NAMALWA (cell line): ENCODE measurements at regions not wholly inside any gene's neighbourhood (a gene's known extent, or its start where the extent isn't known, plus 50 kb on each side); places are given as distances from the start of the nearest gene placed in this dataset.

Experiments
- DNase-seq: peaks from one replicate; pipeline ENCODE4 v3.0.0-alpha.2; 2015; ENCODE audit warnings: low spot score

DNA sequence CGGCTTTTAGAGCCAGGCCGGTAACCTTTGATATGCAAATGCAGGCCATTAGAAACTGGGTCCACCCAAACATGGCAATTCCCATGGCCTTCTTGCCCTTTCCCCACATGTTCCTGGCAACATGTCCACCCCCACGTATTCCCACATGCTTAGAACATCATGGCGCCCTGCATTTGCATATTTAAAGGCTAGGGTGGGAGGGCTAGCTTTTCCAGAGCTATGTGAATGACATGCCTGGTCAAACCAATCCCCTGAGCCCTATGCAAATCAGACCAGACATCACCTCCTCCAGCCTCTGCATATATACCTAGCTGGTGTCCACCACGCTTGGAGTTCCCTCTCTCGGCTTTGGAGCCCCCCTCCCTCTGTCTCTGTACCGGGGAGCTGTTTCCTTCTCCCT, 481.9 kb downstream of the CDH2 start:
- DNase-seq, result no peak

- DNase-seq, result no peak
Observed at GRCh38 chr18:27688581-27688980, 488.3 kb downstream of the CDH2 start.

DNA sequence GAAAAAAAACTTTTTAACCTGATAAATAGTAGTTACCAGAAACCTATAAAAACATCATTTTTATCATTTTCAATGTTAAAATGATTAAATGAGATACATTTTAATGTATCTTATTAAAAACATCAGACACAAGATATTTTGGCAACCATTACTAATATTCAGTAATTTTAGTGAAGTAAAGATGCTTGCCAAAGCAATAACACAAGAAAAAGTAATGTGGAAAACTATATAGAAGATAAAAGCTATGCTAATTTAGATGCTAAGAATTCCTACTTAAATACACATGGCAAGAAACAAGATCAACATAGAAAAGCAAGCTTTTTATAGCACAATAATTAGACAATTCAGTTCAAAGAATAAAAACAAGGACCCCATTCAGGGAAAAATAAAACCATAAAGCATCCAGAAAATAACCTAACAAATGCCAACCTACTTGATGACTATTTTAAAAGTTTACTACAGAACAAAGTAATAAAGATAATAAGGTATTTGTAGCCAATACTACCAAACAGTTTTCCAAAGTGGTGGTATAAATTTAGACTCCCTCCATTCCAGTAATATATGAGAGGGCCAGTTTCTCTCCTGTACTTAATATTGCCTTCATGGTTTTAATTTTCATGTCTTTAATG, 489.5 kb downstream of the CDH2 start:
- DNase-seq, result no peak

GRCh38 chr18:27685807-27686412, 491.0 kb downstream of the CDH2 start:
- DNase-seq, result peak; percentile 48

- no peak for DNase-seq
Observed at GRCh38 chr18:27685091-27685490, 491.8 kb downstream of the CDH2 start.

DNA sequence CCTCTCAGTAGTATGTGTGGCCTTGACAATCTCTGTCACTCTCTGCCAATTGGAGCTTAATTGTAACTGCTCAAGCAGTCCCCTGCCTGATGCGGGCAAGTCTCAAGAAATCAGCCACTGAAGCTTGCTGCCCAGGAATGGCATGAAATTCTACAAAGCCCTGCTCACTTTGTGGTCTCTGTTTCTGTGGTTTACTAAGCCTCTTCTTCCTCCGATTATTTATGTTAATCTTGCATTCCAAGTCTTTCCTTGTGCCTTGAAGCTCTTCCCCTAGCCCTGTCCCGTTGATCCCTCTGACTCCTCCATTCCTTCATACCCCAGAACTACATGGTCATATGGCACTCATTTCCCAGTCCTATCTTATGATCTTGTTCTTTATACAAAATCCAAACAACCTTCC, 489.3 kb upstream of the CHST9 start:
- no peak for DNase-seq

DNA sequence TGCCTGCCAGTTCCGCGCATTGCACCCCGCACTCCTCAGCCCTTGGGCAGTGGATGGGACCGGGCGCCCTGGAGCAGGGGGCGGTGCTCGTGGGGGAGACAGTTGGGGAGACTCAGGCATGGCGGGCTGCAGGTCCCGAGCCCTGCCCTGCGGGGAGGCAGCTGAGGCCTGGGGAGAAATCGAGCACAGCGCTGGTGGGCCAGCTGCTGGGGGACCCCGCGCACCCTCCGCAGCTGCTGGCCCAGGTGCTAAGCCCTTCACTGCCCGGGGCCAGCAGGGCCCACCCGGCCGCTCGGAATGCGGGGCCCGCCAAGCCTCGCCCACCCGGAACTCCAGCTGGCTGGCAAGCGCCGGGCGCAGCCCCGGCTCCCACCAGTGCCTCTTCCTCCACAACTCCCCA, 488.8 kb upstream of the CHST9 start:
- no peak for DNase-seq

DNA sequence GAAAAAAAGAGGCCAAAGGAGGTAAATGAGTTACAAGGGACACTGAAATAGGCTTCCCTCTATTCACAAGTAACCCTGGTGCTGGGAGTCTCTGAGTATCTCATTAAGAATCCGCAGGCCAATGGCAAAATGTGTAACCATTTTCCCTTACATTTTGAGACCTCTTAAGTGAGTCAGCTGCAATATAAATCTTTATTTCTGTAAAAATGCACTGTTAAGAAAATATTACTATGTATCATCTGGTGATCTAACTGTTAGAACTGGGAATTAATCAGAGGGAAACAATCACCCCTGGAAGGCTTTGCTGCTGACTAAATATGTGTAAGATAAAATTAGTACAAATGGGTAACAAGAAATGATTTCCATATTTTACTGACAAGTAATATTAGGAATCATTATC, 483.1 kb upstream of the CHST9 start:
- DNase-seq, result no peak

- no peak for DNase-seq
Observed at GRCh38 chr18:27667064-27667463, 482.0 kb upstream of the CHST9 start.

DNA sequence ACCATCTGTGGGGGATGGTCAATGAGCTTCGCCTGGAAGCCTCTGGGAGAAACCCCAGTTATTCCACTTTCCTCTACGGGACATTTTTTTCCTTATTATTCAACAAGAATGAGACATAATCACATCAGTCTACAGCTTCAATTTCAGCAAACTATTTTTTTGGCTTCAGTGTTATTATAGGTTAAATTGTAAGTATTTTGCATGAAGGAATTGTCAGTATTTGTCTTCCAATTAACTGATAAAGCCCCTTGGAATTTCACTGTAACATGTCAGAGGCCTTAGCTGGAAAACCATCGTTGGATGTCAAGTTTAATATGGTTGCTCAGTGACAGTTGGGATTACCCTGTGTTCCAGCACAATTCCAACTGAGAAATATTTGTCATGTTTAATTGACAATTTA, 480.9 kb upstream of the CHST9 start:
- no peak for DNase-seq

- DNase-seq, result no peak
Observed at GRCh38 chr18:27665264-27665799, 480.2 kb upstream of the CHST9 start.

DNA sequence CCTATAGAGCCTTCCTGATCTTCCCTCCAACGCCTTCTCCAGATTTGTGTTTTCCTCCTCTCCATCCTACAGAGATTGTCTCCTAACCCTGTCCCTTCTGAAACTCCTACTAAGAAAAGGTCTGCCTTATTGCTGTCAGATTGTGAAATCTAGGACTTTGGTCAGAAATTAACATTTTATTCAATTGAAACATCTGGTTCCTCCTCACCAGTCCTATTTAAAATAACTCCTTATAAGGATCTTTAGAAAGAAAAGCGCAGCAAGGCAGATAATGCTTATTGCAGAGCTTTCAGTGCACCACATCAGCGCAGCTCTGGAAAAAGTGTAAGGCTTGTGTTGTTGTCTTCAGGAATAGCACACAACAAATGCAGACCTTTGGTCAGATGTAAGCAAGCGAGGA, 477.8 kb upstream of the CHST9 start:
- no peak for DNase-seq

DNA sequence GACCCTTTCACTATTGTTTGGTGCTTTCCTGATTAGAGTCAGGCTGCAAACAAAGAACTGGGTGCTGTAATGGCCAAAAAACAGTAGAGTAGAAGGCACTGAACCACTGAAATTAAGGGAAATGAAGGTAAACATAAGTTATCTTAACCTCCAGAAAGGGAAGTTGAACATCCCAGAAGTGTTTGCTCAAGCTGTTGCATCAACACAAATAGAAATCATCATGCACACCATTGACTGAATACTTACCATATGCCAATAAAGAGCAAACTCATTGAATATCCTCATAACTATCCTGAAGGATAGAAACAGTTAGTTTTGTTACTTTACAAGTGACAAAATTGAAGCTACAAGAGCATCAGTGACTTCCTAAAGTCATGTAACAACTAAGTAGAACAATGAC, 477.4 kb upstream of the CHST9 start:
- DNase-seq, result no peak

- no peak for DNase-seq
Observed at GRCh38 chr18:27661320-27662018, 476.4 kb upstream of the CHST9 start.

DNA sequence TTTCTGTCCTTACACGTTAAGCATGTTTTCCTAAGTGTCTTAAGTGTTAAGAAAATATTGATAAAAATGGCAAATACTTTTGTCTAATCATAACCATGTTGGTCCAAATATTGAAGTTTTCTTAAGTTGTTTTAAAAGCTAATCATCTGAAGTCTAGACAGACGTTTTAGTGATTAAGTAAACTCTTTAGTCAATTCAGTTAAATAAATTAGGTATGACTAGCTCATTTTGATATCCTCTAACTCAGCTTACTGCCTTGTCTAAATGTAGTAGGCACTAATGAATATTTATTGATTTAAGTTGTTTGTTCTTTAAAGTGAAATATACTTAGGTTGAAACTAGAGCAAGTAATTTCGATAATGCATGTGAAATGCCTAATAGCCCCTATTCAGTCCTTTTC, 471.8 kb upstream of the CHST9 start:
- DNase-seq, result no peak

DNA sequence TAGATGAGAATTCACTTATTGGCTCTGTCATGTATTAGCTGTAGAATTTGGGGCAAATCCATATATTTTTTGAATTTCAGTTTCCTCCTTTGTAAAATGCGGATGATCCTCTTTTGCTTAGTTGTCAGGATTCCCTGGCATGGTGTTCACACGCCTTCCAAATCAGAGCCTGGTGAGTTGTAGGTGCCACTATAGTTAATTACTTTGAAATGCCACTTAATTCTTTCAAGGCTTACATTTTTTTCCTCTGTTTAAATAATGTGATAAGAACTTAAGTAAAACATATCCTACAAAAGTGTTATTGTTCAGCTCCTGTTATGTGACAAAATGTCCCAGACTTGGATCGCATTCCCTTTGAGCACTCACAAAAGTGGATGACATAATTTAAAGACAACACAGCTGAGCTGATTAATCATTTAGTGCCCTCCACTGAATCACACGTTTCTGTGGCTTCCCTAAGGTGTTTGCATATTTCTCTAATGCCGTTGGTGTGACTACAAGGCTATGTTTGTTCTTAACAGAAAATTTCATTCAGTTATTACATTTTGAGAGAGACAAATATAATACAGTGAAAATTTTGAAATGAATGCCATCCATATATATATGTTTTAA, 471.2 kb upstream of the CHST9 start:
- DNase-seq, result no peak

DNA sequence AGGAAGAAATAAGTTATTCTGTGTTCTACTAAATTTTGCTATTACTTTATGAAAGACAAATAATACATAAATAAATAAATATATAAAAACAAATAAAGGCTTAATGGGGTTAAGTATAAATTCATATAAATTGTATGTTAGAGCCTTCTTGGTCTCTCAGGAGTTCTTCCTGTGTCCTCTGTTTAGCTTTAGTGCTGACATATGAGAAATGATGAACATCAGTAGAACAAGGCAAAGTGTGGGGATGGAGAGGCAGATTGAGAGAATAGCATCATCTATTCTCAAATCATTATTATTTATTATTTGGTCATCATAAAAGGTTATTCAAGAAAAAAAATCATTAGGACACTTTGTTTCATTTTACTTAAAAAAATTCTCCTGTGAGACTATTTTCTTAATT, 468.1 kb upstream of the CHST9 start:
- no peak for DNase-seq

GRCh38 chr18:27652480-27653121, 467.5 kb upstream of the CHST9 start:
- no peak for DNase-seq

- no peak for DNase-seq
Observed at GRCh38 chr18:27649621-27650020, 464.5 kb upstream of the CHST9 start.

- DNase-seq, result no peak
Observed at GRCh38 chr18:27645929-27646328, 460.8 kb upstream of the CHST9 start.

DNA sequence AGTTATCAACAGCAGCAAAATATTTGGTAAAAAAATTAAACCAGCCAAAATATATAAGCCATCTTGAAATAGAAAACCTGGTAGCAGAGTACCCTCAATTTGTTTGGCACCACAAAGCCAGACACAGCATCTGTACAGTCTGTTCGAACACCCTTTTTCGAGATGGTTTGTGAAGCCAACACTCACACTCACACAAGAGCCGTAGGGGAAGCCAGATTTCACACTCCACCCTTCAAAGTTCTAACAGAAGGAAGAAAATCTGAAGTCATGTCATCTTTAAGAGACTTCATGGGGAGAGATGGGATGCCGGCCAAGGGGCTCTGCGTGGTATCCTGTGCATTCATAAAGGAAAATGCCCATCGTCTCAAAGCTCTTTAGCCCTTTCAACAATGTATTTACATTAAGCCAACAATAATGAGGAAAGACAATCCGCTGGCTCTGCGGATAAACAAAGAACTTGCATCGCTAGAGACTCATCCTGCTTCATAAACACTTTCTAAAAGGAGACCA, 451.5 kb upstream of the CHST9 start:
- no peak for DNase-seq

GRCh38 chr18:27632706-27633105, 447.6 kb upstream of the CHST9 start:
- DNase-seq, result no peak
